Breast epithelium (tissue), 3 donors: ENCODE measurements at regions not wholly inside any gene's neighbourhood (a gene's known extent, or its start where the extent isn't known, plus 50 kb on each side); places are given as distances from the start of the nearest gene placed in this dataset.

ENCODE experiments used
- POLR2A ChIP-seq: fragments of 450-650 bp; IDR thresholded peaks from one replicate; pipeline ENCODE4 v1.6.1; 2016; ENCODE audit warnings: antibody characterized with exemption, mild to moderate bottlenecking, moderate library complexity
- TF ChIP-seq, protein P1 (sequence below), 3 donors: fragments of 450-650 bp; IDR thresholded peaks; one replicate each; pipeline ENCODE4 v1.5.1; 2016 to 2017; ENCODE audit warnings: antibody characterized with exemption in 3 of 3, mild to moderate bottlenecking in 3 of 3, moderate library complexity in 3 of 3

DNA sequence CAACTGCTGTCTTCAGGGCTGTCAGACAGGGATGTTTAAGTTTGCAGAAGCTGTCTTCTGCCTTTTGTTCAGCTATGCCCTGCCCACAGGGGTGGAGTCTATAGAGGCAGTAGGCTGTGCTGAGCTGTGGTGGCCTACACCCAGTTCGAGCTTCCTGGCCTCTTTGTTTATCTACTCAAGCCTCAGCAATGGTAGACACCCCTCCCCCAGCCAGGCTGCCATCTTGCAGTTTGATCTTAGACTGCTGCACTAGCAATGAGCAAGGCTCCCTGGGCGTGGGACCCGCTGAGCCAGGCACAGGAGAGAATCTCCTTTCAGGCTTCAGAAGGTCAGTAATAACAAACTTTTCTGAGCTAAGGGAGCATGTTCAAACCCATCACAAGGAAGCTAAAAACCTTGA, 545.3 kb downstream of the TLE4 start:
- TF ChIP-seq, protein P1, sequence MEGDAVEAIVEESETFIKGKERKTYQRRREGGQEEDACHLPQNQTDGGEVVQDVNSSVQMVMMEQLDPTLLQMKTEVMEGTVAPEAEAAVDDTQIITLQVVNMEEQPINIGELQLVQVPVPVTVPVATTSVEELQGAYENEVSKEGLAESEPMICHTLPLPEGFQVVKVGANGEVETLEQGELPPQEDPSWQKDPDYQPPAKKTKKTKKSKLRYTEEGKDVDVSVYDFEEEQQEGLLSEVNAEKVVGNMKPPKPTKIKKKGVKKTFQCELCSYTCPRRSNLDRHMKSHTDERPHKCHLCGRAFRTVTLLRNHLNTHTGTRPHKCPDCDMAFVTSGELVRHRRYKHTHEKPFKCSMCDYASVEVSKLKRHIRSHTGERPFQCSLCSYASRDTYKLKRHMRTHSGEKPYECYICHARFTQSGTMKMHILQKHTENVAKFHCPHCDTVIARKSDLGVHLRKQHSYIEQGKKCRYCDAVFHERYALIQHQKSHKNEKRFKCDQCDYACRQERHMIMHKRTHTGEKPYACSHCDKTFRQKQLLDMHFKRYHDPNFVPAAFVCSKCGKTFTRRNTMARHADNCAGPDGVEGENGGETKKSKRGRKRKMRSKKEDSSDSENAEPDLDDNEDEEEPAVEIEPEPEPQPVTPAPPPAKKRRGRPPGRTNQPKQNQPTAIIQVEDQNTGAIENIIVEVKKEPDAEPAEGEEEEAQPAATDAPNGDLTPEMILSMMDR (IDR thresholded peaks at IDR 0.05) = no peak
- no peak for TF ChIP-seq POLR2A
